HG03108 (cell line): ENCODE measurements at regions not wholly inside any gene's neighbourhood (a gene's known extent, or its start where the extent isn't known, plus 50 kb on each side); places are given as distances from the start of the nearest gene placed in this dataset.
"Not testable (repeated sequence)": the region's sequence is repeated elsewhere in the genome, so short reads cannot be mapped to it uniquely, and the experiment has no call there.

Source experiments
- ATAC-seq: cut with Tn5 transposase; IDR thresholded peaks from one replicate; pipeline ENCODE4 v1.9.1; 2021; ENCODE audit warnings: moderate library complexity; ENCODE audit not compliant: unreplicated experiment

DNA sequence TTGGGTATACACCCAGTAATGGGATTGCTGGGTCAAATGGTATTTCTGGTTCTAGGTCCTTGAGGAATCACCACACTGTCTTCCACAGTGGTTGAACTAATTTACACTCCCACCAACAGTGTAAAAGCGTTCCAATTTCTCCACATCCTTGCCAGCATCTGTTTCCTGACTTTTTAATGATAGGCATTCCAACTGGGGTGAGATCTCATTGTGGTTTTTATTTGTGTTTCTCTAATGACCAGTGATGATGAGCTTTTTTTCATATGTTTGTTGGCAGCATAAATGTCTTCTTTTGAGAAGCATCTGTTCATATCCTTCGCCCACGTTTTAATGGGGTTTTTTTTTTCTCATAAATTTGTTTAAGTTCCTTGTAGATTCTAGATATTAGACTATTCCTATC is 448.3 kb upstream of the RGMB start:
- ATAC-seq: not testable (repeated sequence)

GRCh38 chr5:98328015-98328414 is 445.4 kb upstream of the RGMB start:
- no peak for ATAC-seq

GRCh38 chr5:98330871-98331270 is 442.6 kb upstream of the RGMB start:
- ATAC-seq: no peak

DNA sequence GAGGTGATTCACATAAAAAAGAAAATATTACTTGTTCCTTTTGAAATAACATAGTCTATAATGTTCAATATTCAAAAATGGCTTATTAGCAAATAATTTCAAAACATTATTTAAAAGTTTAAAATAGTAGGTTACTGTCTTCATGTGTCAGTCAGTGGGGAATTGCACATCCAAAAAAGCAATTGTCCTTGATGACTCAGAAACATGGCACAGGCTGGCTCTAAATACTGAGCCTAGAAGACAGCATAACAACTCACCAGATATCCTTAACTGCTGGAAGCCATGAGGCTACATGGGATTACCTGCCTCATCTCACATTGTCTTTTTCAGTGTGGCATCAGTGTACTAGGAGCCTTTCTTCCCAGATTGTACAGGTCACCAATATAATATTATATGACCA is 439.5 kb upstream of the RGMB start:
- no peak for ATAC-seq

GRCh38 chr5:98334946-98335345 is 438.5 kb upstream of the RGMB start:
- ATAC-seq: no peak

- no peak for ATAC-seq
These were observed 434.2 kb upstream of the RGMB start for GRCh38 chr5:98339141-98339848.

GRCh38 chr5:98341038-98342032 is 432.1 kb upstream of the RGMB start:
- no peak for ATAC-seq

GRCh38 chr5:98342958-98343660 is 430.4 kb upstream of the RGMB start:
- ATAC-seq: not testable (repeated sequence)

DNA sequence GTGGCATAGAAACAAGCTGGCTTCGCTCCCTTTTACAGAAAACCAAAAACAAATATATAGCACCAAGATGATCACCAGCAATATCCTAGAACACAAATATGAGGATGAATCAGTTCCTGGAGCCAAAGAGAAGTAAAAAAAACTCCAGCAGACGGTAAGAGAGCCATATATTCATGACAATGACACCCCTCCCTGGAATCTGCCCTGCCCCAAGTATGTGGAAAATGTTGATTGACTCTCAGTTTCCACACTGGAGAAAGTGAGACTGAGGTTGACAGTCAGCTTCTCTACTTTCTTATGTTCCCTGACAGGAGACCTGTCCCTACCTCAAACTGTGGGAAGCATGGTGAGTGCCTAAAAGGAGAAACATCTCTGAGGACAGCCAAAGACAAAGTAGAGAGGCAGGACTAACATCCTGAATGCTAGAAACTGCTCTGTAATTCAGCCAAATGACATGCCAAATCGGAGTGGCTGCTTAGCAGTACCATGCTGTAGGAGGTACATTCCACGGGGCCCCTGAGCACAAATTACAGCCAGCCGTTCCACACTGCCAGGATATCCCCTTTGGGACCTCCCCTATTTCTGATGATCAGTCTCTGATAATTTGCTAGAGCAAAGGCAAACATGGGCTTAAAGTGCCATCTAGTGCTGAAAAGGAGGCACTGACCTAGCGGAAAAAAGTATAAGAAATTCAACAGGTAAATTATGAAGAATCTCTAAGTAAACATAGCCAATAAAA is 424.0 kb upstream of the RGMB start:
- ATAC-seq: no peak

- ATAC-seq: no peak
These were observed 423.5 kb upstream of the RGMB start for GRCh38 chr5:98349990-98350365.

DNA sequence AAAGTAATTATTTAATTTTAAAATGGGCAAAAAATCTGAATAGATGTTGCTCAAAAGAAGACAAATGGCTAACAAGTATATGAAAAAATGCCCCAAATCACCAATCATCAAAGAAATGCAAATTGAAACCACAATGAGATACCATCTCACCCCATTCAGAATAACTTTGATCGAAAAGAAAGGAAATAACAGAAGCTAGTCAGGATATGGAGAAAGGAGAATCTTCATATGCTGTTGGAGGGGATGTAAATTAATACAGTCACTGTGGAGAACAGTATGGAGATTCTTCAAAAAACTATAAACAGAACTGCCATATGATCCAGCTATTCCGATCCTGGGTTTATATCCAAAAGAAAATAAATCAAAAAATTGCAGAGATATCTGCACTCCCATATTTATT is 418.5 kb upstream of the RGMB start:
- no peak for ATAC-seq

DNA sequence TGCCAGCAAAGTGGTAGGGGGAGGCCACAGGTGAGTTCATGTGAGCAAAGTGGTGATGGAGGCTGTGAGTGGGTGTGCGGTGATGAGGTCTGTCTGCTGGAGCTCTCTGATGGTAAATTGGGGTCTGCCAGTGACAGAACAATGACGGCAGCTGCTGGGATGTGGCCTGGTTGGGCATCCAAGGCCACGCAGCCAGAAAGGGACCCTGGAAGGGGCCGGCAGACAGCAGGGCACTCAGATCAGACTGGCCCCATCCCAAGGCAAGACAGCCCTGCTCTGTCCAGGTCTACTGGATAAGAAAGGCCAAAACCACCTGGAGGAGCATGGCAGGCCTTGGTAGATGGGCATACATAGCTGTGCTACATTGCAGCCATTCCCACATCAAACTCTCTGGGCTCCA is 412.9 kb upstream of the RGMB start:
- no peak for ATAC-seq

DNA sequence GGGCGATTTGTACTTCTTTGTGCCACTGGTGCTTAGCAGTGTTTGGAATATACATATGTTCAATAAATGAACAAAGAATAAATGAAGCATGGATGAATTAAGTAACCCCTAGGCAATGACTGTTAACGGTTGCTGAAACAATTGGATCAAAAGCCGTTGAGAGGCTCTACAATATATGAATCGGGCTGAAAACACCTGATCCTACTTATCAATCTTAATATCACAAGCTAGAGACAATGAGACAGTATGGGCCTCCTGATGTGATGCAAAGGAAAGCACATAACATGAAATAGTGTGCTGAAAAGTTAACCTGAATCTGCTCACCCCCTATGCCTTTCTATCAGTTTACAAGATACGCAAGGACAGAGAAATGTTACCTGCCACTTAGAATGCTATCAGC is 410.3 kb upstream of the RGMB start:
- no peak for ATAC-seq

- ATAC-seq: no peak
These were observed 408.9 kb upstream of the RGMB start for GRCh38 chr5:98364549-98364948.

DNA sequence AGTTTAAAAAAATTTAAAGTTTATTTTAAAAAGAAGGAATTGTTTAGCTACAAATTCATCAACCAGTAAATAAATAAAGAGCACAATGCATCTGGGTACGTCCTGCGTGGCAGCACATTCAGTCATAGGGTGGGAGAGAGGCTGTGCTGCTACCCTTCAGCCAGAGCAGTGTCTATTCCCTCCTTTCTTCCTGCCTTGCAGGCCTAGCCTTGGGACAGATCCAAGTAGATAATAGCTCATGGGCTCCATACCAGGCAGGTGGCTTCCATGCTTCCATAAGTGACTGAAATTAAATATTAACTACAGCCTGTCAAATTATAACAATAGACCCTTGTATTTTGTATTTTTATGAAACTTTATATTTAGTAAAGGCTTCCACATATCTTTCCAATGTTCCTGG is 408.3 kb upstream of the RGMB start:
- no peak for ATAC-seq

GRCh38 chr5:98368141-98368540 is 405.3 kb upstream of the RGMB start:
- no peak for ATAC-seq

DNA sequence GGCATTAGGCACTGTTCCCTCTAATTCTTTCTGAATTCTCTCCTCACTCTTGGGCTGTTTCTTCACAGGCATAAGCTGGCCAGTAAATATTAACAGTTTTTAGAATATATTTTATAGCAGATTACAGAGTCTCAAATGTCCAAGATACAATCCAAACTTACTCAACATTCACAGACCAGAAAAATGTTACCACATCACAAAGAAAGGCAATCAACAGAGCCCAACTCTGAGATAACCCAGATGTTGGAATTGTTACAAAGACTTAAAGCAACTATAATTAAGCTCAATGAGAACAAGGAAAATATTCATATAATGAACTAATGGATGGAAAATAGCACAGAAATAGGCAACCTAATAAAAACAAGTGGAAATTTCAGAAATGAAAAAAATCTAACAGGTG is 401.1 kb upstream of the RGMB start:
- ATAC-seq: no peak

DNA sequence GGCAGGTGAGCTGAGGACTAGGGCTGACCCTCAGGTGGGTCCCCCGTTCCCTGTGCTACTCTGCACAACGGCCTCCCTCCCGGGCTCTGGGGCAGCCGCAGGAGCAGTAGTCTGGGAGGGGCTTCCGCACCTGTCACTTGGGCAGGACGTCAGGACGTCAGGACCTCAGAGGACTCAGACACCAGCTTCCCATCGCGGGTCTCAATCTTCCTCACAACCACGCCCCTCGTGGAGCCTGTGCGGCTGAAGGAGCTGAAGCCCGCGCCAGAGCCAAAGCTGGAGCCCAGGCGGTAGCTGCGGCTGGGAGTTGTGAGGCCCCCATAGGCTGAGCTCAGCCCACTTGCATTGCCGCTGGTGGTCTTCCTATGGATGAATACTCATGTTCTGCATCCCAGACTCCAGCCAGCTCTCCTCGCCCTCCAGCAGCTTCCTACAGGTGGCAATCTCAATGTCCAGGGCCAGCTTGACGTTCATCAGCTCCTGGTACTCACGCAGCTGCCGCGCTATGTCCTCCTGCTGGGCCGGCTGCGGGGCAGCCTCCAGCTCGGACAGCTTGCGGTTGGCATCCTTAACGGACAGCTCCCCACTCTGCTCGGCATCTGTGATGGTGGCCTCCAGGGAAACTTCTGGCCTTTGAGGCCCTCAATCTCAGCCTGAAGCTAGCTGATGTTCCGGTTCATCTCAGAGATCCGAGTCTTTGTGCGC is 381.4 kb upstream of the RGMB start:
- ATAC-seq: no peak

DNA sequence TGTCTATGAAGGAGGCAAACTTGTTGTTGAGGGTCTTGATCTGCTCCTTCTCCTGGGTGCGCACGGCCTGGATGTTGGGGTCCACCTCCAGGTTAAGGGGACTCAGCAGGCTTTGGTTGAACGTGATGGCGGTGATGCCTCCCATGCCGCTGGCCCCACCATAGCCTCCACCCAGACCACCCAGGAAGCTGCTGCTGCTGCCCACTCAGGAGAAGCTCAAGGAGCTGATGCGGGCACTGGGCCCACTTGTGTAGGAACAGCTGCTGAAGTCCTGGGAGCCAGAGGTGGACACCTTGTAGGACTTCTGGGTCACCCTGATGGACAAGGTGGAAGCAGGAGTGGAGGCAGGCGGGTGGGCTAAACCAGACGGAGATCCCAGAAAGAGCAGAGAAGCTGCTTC is 380.3 kb upstream of the RGMB start:
- ATAC-seq: not testable (repeated sequence)

GRCh38 chr5:98397081-98397480 is 376.4 kb upstream of the RGMB start:
- no peak for ATAC-seq
